IPS-NIHi7 (cell line): ENCODE measurements at regions not wholly inside any gene's neighbourhood (a gene's known extent, or its start where the extent isn't known, plus 50 kb on each side); places are given as distances from the start of the nearest gene placed in this dataset.

Experiments used
- DNase-seq: peaks from one replicate; pipeline ENCODE4 v3.0.0; 2012; ENCODE audit warnings: mixed read lengths; ENCODE audit errors: extremely low spot score

DNA sequence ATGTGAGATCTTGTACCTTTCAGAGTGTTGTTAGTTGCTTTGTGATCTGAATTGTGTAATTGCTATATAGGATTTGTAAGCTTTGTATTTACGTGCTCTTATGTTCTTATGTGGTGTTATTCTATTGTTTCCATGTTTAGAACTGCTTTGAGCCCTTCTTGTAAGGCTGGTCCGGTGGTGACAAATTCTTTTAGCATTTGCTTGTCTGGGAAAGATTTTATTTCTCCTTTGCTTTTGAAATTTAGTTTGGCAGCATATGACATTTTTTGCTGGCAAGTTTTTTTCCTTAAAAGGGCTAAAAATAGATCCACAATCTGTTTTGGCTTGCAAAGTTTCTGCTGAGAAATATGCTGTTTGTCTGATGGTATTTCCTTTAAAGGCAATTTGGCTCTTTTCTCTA, 1089.2 kb upstream of the PCDH9 start:
- DNase-seq, result no peak

DNA sequence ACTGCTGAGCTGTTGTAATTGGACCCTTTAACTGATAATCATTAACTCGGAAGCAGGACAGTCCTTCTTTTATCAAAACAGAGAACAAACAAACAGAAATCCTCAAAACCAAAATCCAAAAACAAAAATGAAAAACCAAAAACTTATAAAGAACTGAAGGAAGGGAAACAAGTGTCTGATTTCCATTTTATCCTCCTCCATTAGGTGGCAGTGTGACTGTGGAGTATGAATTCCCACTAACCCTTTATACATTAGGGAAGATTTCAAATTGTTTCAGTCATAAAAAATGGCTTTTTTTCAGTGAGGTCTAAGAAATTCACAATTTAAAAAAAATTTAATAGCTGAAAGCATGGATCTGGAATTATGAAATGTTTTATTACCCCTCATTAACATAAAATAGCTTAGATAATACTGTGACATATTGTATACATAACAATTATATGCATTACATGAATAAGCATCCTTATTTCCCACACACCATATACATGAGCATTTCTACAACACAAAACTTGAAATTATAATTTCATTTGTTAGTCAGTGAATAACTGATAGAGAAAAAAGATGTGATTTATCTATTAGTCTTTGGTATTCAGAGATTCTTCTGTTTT, 1074.3 kb upstream of the PCDH9 start:
- DNase-seq, result peak; percentile 21

DNA sequence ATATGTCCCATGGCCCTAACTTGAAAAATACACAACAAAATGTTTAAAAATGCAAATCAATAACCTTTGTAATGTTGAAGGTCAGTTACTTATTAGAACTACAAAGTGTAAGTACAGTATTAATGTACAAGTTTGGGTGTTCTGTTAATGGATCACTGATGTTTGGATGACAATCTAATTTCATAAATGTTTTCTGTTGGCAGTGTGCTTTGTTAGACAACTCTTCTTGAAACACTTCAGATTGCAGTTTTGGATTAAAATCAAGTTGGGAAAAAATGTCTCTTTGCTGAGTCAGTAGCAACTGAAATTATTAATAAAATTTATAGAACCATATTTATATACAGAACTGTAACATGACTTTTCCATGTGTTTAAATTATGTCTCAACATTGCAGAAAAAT, 1063.5 kb upstream of the PCDH9 start:
- DNase-seq, result no peak

DNA sequence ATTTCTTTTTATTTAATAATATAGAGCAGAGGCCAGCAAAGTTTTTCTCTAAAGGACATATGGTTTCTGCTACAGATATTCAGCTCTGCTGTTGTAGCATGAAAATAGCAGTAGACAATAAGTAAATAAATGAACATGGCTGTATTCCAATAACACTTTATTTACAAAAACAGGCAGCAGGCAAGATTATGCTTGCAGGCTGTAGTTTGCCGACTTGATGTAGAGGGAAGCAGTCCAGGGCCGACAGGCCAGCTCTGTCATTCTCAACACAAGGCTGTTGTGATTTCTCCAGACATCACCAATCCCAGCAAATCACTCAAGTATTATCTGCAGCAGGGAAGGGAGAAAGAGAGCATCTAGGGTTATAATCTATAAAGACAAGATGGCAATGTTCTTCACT, 1062.5 kb upstream of the PCDH9 start:
- DNase-seq, result no peak

DNA sequence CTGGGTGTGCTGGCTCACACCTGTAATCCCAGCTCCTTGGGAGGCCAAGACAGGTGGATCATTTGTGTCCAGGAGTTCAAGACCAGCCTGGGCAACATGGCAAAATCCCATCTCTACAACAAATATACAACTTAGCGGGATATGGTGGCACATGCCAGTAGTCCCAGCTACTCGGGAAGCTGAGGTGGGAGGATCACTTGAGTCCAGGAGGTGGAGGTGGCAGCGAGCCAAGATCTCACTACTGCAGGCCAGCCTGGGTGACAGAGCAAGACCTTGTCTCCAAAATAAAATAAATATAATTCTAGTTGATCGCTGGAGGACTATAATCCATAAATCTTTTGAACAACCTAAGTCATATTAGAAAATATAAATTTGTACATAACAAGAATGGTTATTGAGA, 1061.5 kb upstream of the PCDH9 start:
- DNase-seq, result no peak

DNA sequence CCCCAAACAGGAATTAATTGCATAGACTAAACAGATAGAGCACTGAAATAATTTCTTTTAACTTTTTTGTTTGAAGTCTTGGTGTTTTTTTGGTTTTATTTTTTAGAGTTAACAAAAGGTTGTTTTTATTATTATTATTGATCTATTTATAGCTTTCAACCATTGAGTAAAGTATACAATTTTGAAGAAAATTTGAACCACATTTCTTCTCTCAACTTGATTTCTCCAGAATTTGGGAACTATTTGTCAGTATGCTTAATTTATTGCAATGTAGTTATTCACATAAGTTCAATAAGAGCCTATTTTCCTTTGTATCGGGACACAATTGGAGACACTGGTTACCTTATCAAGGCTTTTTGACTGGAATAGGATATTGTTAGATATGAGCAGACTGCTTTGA, 1045.6 kb upstream of the PCDH9 start:
- no peak for DNase-seq

DNA sequence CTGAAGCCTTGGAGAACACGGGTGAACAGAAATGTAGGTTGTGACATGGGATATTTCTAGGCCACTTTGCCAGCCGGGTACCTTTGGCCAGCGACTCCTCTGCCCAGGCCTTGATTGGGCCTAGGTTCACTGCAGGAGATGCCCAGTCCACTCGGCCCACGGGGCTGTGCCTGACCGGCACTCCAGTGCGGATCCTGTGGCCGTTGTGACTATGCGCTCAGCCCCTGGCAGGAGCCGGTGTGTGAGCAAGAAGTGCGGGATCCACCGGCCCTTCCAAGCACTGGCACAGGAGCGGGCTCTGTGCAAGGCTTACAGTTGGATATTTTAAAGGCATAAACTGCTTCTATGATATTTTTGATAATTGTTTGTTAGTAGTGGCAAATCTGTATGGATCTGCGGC, 1042.5 kb upstream of the PCDH9 start:
- no peak for DNase-seq

DNA sequence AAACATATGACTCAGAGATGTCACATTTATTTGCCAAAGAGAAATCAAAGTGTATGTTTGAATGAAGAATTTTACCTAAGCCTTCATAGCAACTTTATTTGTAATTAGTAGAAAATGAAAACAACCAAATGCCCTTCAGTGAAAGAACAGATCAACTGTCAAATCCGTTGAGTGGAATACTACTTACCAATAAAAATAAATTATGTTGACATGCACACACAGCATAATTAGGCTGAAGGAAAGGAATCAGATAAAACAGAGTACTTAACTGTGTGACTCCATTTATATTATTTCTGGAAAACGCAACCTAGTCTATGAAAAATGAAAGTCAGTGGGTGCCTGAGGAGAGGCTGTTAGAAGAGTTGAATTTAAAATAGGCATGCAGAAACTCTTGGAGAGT, 1034.6 kb upstream of the PCDH9 start:
- DNase-seq, result no peak

DNA sequence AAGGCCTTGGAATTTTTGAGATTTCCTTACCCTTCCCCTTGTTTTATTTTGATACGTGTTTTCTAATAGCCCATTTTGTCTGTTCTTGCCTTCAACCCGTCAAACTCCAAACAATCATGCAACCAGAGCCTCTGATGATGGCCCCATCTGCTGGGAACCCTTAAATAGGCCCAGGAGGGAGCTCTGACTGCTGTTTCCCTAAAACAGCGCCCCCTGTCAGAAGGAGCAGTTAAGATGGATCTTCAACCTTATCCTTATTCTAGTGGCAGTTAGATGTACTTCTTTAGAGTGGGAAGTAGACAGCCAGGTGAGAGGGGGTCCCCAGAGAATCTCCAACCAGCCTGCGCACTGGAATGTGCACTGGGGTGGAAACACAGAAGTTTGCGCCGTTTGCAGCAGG, 1031.0 kb upstream of the PCDH9 start:
- peak; percentile 24 for DNase-seq

DNA sequence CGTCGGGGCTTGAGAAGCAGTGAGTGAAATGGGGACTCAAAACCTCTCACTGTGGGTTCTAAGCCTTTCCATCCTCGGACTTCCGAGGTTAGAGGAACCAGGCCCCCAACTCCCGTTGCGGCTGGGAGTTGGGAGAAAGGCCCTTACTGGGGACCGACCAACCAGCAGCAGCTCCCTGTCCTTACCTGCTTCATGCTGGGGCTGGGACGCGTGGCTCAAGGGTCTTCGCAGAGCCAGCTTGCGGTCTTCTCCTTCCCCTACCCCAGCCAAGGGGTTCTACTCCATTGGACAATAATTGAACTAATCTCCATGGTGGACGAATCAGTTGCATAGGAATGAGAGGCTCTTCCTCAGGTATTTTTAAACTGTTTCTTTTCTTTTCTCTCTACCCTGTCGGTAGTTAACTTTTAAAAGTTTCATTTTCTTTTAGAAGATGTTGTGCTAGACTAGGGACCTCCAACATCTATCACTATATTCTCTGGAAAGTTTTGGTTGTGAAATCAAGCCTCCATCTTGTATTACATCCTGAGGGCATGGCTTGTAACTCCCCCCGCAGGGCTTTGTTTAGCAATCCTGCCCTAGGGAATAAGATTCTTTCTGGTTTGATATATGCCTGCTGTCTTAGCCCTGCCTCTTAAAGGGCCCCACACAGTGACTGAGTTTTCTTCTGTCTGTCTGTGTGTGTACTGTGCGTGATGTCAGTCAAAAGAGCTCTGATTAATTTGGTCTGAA, 1027.1 kb upstream of the PCDH9 start:
- no peak for DNase-seq

DNA sequence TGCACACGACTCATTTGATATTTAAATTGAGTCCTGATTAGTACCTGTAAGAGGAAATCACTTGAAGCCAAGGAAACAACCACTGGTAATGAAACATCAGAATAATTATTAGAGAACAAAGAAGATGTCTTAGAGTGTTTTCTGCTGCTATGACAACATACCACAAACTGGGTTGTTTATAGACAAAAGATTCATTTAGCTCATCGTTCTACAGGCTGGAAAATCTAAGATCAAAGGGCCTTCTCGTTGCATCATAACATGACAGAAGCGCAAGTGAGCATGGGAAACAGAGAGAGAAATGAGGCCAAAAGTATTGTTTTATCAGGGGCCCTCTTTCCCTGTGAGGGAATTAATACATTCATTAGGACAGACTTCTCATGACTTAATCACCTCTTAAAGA, 1024.0 kb upstream of the PCDH9 start:
- no peak for DNase-seq

DNA sequence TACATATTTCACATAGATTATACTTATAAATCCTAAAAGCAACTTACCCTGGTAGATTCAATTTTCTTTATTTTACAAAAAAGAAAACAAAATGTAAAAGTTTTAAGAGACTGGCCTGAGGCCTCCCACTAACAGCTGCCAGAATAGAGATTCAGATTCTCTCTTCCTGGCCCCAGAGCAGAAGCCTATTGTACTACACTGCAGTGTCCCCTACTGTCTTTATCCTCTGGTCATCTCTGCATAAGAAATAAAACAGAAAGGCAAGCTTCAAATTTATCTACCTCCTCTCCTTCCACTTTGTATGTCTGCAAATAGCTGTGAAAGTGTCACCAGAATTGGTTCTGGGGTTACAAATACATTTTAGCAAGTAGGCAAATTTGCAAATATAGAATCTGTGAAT, 1004.1 kb upstream of the PCDH9 start:
- peak; percentile 16 for DNase-seq

DNA sequence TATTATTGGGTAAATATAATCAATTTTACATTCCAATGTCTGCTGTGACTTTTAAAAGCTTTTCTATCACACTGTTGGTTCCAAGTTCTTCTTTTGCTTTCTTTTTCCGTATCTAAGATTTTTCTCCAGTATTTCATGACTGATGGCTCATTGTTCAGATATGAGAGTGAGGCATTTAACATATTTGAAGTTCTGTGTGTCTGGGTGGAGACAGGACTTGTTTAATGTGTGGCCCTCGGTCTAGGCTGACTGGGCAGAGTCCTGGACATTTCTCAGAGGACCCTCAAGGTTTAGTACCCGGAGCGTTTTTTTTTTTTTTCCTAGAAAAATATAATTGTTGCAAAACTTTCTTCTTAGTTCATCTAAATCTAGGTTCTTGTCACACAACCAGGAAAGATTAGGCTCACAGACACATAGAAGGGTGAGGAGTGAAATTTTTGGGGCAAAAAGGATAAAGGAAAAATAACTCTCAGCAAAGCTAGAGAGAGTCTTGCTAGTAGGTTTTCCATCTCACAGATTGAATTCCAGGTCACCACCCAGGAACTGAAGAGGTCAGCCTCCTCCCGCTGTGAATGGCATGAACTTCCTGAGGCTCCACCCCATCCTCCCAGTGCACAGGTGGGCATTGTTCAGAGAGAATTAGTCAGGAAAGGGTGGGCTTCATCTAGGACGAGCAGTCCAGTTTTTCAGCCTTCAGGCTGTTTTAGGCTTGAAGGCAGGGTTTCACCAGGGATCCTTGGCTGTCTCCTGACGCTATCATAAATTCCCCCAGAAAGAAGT, 1002.4 kb upstream of the PCDH9 start:
- no peak for DNase-seq

DNA sequence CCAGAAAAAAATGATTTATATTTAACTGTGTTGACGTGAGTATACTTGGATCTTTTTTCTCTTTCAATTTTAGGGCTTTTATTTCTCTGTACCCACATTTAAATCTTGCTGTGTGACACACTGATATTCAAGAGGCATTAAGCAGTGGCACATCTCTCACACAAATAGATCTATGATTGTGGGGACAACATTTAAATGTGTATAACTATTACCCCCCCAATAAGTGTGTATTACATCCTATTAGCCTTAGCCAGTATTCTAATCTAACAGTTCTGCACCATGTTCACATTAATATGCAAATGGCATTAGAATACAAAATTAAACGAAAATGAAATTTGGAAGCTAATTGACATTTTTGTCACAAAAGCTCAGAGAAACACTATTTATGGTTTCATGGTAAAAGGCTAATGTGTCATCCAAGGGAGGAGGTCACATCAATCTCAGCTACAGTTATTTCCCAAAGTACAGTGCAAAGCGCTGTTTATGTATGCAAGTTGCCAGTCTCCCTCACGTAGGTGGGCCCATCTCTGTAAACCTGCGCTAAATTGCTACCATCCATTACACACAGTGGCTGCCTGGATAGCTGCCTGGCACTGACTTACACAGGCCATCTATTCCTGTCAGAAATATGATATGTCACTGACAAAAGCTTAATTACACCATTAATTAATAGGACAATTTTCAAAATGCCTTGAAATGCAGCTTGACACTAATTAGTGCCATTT, 984.7 kb upstream of the PCDH9 start:
- DNase-seq, result no peak

DNA sequence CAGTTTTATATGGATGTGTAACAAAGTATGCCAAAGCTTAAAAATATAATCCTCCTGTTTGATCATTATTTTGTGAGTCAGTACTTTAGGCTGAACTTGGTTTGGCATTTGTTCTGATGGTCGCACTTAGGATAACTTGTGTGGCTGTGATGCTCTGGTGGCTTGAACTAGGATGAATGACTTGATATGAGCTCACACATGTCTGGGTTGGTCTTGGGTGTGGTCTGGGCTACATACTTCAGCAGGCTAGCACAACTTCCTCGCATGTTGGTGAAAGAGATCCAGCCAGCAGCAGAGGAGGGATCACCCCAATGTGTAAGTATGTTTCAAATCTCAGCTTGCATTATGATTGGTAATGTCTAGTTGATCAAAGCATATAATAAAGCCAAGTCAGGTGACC, 969.1 kb upstream of the PCDH9 start:
- DNase-seq, result no peak

DNA sequence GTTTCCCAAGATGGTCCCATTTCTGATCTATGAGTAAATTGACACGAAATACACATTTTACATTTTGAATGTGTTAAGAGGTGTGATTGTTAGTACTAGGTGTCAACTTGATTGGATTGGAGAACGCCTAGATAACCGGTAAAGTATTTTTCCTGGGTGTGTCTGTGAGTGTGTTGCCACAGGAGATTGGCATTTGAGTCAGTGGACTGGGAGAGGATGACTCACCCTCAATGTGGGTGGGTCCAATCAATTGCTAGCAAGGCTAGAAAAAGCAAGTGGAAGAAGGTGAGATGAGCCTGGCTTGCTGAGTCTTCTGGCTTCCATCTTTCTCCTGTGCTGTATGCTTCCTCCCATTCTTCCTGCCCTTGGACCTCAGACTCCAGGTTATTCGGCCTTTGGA, 960.7 kb upstream of the PCDH9 start:
- peak; percentile 10 for DNase-seq

DNA sequence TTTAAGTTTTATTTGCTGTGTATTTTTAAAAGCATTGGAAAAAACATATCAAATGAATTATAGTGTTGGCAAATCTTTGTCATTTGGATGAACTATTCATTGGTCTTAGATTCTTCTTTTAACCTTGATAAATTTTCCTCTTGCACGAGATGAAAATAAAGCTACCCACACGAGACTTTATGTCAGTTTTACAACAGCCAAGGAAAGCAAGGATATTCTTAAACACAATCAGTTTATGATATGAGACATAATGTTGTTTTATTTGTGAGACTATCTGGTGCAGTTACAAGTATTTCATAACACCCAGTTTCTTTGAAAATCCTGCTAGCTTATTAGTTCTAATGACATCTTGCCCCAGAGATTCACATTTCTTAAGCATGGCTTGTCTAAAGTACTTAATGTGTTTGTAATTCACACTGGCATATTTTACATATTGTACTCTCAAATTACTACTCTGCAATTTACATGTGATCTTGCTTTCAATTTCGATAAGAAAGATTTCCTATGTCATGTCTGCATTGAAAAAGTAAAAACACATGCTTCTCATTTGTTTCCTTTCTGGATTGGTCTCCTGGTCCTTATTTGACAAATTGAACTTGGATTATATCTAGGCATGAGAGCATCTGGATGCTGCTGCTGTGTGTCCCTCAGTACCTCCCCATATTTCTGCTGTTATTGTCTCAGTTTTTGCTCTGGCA, 955.5 kb upstream of the PCDH9 start:
- DNase-seq, result no peak

DNA sequence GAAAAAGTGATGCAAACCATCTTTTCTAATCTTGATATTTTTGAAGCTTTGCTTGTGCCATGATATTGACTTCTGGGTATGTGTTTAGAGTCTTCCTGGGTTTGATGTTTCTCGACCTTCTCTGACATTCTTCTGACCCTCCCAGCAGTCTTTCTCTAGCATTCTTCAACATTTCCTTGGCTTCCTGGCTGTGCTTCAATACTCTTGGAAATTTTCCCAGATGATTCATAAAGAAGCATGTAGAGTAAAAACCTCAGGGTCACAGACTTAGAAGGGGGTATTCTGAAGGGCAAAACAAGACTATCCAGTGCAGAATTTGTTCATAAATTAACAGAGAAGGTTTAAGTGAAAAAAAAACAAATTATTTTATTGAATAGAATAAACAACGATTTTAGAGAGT, 946.3 kb upstream of the PCDH9 start:
- DNase-seq, result no peak

DNA sequence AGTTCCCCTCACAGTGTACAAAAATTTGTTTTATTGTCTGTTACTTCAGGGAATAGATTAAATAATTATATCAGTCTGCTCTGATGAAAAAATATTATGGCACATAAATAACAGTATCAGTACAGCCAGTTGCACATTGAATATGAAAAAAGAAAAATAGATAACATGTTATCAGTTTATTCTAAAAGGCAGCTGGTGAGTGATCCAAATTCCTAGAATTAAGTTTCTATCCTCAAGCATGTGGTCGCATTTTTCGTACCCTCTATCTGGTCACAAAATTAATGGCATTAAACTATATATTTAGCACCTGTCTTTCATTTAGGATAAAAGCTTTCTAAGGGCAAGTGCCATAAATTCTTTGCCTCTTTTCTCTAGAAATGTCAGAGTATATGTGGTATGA, 944.8 kb upstream of the PCDH9 start:
- no peak for DNase-seq

DNA sequence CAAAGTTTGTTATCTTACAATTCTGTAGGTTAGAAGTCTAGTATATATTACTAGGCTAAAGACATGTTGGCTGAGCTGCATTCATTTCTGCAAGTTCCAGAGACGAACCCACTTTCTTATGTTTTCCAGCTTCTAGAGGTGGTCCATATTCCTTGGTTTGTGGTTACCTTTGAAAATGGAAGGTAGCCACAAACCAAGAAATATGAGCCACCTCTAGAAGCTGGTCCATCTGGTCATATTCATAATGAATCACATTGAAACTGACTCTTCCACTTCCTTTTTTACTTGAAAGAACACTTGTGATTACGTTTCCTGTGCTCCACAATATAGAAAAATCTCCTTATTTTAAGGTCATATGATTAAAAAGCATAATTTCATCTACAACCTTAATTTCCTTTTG, 943.0 kb upstream of the PCDH9 start:
- no peak for DNase-seq

DNA sequence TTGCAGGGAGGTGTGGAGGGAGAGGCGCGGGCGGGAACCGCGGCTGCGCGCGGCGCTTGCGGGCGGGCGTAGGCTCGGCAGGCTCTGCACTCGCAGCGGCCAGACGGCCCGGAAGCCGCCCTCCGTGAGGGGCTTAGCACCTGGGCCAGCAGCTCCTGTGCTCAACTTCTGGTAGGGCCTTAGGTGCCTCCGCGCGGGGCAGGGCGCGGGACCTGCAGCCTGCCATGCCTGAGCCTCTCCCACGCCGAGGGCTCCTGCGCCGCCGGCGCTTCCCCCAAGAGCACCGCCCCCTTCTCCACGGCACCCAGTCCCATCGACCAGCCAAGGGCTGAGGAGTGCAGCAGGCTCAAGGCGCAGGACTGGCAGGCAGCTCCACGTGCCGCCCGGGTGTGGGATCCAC, 940.8 kb upstream of the PCDH9 start:
- DNase-seq, result no peak

DNA sequence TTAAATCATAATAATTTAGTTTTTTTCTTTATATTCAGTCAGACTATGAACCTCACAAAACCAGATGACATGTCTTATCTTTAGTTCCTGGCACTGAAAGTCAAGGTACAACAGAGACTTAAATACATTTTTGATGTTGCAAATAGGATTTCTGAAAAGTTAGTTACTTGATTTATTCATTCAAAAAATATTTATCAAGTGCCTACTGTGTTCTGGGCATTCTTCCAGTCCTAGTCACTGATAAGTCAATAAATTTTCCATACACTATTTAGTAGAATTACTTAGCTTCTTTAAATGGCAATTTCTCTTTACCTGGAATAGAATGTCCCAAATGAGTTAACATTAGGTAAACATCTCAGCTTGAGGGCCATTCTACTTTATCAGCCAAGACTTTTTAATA, 938.3 kb upstream of the PCDH9 start:
- no peak for DNase-seq
